ENCODE measurements at regions not wholly inside any gene's neighbourhood (a gene's known extent, or its start where the extent isn't known, plus 50 kb on each side); places are given as distances from the start of the nearest gene placed in this dataset.

DNA sequence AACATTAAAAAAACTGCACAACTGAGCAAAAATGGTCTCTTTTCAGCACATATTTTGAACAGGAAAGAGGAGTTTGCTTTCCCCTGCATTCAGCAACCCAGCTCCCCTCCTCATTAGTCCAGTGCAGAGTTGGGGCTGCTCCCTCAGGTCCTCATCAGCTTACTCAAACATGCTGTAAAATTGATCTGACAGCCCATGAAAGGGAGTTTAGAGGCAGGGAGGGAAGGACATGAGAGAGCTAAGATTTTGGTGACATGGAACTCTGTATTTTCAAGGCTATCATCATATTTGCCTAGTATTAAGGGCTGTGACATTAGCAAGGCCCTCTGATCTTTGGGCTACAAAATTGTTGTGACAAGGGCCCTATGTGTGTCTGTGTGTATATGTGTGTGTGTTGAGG lies 205.6 kb upstream of the TAPT1 start:
- TF ChIP-seq EZH2 (IDR thresholded peaks at IDR 0.05; ENCODE audit: insufficient read depth, poor library complexity, severe bottlenecking) (no peak), EZH2phosphoT487 (IDR thresholded peaks at IDR 0.05; ENCODE audit: insufficient read depth, low read depth) (no peak)

Measured in GM23248 (cell line).